Stomach (tissue), 4 donors: ENCODE measurements at regions not wholly inside any gene's neighbourhood (a gene's known extent, or its start where the extent isn't known, plus 50 kb on each side); places are given as distances from the start of the nearest gene placed in this dataset.

Experiments
- CTCF ChIP-seq, 7 experiments: fragments of 450-650 bp in 4 of 7; fragments of 200-600 bp in 3 of 7; sonication (generic) in 3 of 7; IDR thresholded peaks; one replicate each; pipeline ENCODE4 v1.5.1; 2016 to 2019; ENCODE audit warnings: antibody characterized with exemption in 7 of 7, control low read depth in 2 of 7, mild to moderate bottlenecking in 1 of 7
- POLR2AphosphoS5 ChIP-seq, 3 donors: sonication (generic); formaldehyde crosslinking; IDR thresholded peaks; one replicate each; pipeline ENCODE4 v1.6.1; 2016; ENCODE audit warnings: antibody characterized with exemption in 3 of 3

DNA sequence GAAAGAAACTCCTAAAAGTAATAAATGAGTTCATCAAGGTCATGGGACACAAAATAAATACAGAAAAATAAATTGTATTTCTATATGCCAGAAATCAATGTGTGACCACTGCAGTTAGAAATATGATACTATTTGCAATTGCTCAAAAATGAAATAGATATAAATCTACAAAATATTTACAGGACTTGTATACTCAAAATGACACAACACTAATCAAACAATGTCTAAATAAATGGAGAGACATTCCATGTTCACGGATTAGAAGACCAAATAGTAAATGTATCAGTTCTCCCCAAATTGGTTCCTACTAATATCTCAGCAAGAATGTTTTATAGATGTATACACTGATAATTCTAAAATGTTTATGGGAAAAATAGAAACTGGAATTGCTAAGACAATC is 345.3 kb downstream of the NR2F1-AS1 start:
- TF ChIP-seq CTCF (IDR thresholded peaks at IDR 0.05) (no peak), POLR2AphosphoS5 (IDR thresholded peaks at IDR 0.05) (no peak)
